Cardiac fibroblast (primary cell): ENCODE measurements at regions not wholly inside any gene's neighbourhood (a gene's known extent, or its start where the extent isn't known, plus 50 kb on each side); places are given as distances from the start of the nearest gene placed in this dataset.
A peak's percentile ranks its signal among the peaks of the same experiment; 100 is the strongest.

ENCODE experiments used
- DNase-seq, 2 donors: peaks; one replicate each; pipeline versions ENCODE4 v3.0.0 to v3.0.0-alpha.2; 2010; ENCODE audit warnings: low read depth in 2 of 2
- H3K4me3 ChIP-seq, 2 donors: replicated peaks in 1 of 2; 1 replicate in 1 of 2; 2 replicates in 1 of 2; pipeline ENCODE4 v1.5.1; 2011; ENCODE audit warnings: low read depth in 2 of 2, low read length in 2 of 2, mild to moderate bottlenecking in 2 of 2, moderate library complexity in 1 of 2
- CTCF ChIP-seq: IDR thresholded peaks from one replicate; pipeline ENCODE4 v1.5.1; 2011; ENCODE audit warnings: low read depth, mild to moderate bottlenecking, low read length, inconsistent platforms

GRCh38 chr2:160639472-160639871 is 145.9 kb upstream of the RBMS1 start:
- TF ChIP-seq CTCF, result no peak
- no peak overlapping the region for H3K4me3 ChIP-seq
- DNase-seq, result no peak

- no peak for DNase-seq
- no peak for TF ChIP-seq CTCF
Measured at GRCh38 chr2:160646684-160647444, 153.3 kb upstream of the RBMS1 start.

GRCh38 chr2:160647967-160648685 is 154.5 kb upstream of the RBMS1 start:
- no peak overlapping the region for H3K4me3 ChIP-seq
- TF ChIP-seq CTCF, result no peak
- DNase-seq, result no peak

More at GRCh38 chr2:160646684-160647444, 153.3 kb upstream of the RBMS1 start:
- no peak overlapping the region for H3K4me3 ChIP-seq

- DNase-seq, result no peak
- H3K4me3 ChIP-seq, result no peak overlapping the region
- TF ChIP-seq CTCF, result no peak
Measured at GRCh38 chr2:160649698-160650097, 156.1 kb upstream of the RBMS1 start.

GRCh38 chr2:160650196-160651118 is 156.8 kb upstream of the RBMS1 start:
- TF ChIP-seq CTCF, result no peak
- DNase-seq, result no peak
- no peak overlapping the region for H3K4me3 ChIP-seq

- DNase-seq, result peak; percentile 60 to 67
- H3K4me3 ChIP-seq, result no peak overlapping the region
- no peak for TF ChIP-seq CTCF
Measured at GRCh38 chr2:160651416-160652200, 158.0 kb upstream of the RBMS1 start.
